Esophagus squamous epithelium (tissue), 4 donors: ENCODE measurements at regions not wholly inside any gene's neighbourhood (a gene's known extent, or its start where the extent isn't known, plus 50 kb on each side); places are given as distances from the start of the nearest gene placed in this dataset.

Experiments used
- POLR2A ChIP-seq, 4 donors: fragments of 450-650 bp; IDR thresholded peaks; one replicate each; pipeline ENCODE4 v1.6.1; 2017; ENCODE audit warnings: antibody characterized with exemption in 4 of 4, mild to moderate bottlenecking in 4 of 4, moderate library complexity in 3 of 4
- TF ChIP-seq, protein P1 (sequence below), 6 experiments: fragments of 450-650 bp in 4 of 6; fragments of 200-600 bp in 2 of 6; sonication (generic) in 2 of 6; IDR thresholded peaks; one replicate each; pipeline ENCODE4 v1.5.1; 2016 to 2019; ENCODE audit warnings: antibody characterized with exemption in 6 of 6, mild to moderate bottlenecking in 4 of 6, moderate library complexity in 4 of 6

DNA sequence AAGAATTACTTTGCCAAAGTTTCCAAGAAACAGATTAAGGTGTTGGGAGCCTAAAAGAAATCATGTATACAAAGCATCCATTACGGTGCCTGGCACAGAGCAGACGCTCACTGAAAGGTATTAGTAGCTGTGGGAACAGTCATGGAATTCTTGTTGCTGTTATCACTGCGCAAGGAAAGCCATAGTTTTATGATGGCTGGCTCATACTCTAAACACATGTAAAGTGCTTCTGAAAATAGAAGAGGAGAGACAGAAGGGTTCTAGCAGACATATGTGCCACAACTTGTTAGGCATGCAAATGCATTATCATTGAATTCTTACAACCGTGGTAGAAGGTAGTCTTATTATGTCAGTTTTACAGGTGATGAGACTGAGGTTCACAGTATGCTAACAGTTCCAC, 112.4 kb downstream of the TENT5A start:
- TF ChIP-seq POLR2A (IDR thresholded peaks at IDR 0.05) = no peak
- TF ChIP-seq, protein P1, sequence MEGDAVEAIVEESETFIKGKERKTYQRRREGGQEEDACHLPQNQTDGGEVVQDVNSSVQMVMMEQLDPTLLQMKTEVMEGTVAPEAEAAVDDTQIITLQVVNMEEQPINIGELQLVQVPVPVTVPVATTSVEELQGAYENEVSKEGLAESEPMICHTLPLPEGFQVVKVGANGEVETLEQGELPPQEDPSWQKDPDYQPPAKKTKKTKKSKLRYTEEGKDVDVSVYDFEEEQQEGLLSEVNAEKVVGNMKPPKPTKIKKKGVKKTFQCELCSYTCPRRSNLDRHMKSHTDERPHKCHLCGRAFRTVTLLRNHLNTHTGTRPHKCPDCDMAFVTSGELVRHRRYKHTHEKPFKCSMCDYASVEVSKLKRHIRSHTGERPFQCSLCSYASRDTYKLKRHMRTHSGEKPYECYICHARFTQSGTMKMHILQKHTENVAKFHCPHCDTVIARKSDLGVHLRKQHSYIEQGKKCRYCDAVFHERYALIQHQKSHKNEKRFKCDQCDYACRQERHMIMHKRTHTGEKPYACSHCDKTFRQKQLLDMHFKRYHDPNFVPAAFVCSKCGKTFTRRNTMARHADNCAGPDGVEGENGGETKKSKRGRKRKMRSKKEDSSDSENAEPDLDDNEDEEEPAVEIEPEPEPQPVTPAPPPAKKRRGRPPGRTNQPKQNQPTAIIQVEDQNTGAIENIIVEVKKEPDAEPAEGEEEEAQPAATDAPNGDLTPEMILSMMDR (IDR thresholded peaks at IDR 0.05) = no peak
